GM18502 (cell line): ENCODE measurements at regions not wholly inside any gene's neighbourhood (a gene's known extent, or its start where the extent isn't known, plus 50 kb on each side); places are given as distances from the start of the nearest gene placed in this dataset.
"Not testable (repeated sequence)": the region's sequence is repeated elsewhere in the genome, so short reads cannot be mapped to it uniquely, and the experiment has no call there.

ENCODE experiments used
- ATAC-seq: cut with Tn5 transposase; IDR thresholded peaks from one replicate; pipeline ENCODE4 v1.9.1; 2021; ENCODE audit warnings: mild to moderate bottlenecking; ENCODE audit not compliant: unreplicated experiment, poor library complexity

- no peak for ATAC-seq
Measured at GRCh38 chr4:93888308-93888707, 59.8 kb downstream of the ATOH1 start.

GRCh38 chr4:93888768-93889167, 60.2 kb downstream of the ATOH1 start:
- ATAC-seq: no peak

- ATAC-seq: no peak
Measured at GRCh38 chr4:93891244-93891643, 62.7 kb downstream of the ATOH1 start.

- ATAC-seq: no peak
Measured at GRCh38 chr4:93894995-93895394, 66.4 kb downstream of the ATOH1 start.

GRCh38 chr4:93896516-93896915, 68.0 kb downstream of the ATOH1 start:
- ATAC-seq: no peak

GRCh38 chr4:93897559-93897958, 69.0 kb downstream of the ATOH1 start:
- no peak for ATAC-seq

GRCh38 chr4:93908778-93909177, 80.2 kb downstream of the ATOH1 start:
- ATAC-seq: no peak

GRCh38 chr4:93911671-93912070, 83.1 kb downstream of the ATOH1 start:
- ATAC-seq: no peak

- ATAC-seq: no peak
Measured at GRCh38 chr4:93912146-93912545, 83.6 kb downstream of the ATOH1 start.

GRCh38 chr4:93918856-93919255, 90.3 kb downstream of the ATOH1 start:
- ATAC-seq: no peak

- not testable (repeated sequence) for ATAC-seq
Measured at GRCh38 chr4:93923570-93923969, 95.0 kb downstream of the ATOH1 start.

- no peak for ATAC-seq
Measured at GRCh38 chr4:93947286-93947685, 118.7 kb downstream of the ATOH1 start.

- ATAC-seq: not testable (repeated sequence)
Measured at GRCh38 chr4:93950239-93950638, 121.7 kb downstream of the ATOH1 start.

GRCh38 chr4:93957186-93957585, 128.6 kb downstream of the ATOH1 start:
- ATAC-seq: no peak

- no peak for ATAC-seq
Measured at GRCh38 chr4:93960450-93960849, 131.9 kb downstream of the ATOH1 start.

GRCh38 chr4:93960916-93961315, 132.4 kb downstream of the ATOH1 start:
- no peak for ATAC-seq

GRCh38 chr4:93981594-93981993, 153.0 kb downstream of the ATOH1 start:
- no peak for ATAC-seq

- ATAC-seq: no peak
Measured at GRCh38 chr4:93982255-93982654, 153.7 kb downstream of the ATOH1 start.

GRCh38 chr4:93983140-93983539, 154.6 kb downstream of the ATOH1 start:
- peak; percentile 97 for ATAC-seq

GRCh38 chr4:93994175-93994994, 165.8 kb downstream of the ATOH1 start:
- no peak for ATAC-seq

- no peak for ATAC-seq
Measured at GRCh38 chr4:93996895-93997294, 168.3 kb downstream of the ATOH1 start.

- ATAC-seq: no peak
Measured at GRCh38 chr4:94000559-94000958, 172.0 kb downstream of the ATOH1 start.
